GM23338 (cell line): ENCODE measurements at regions not wholly inside any gene's neighbourhood (a gene's known extent, or its start where the extent isn't known, plus 50 kb on each side); places are given as distances from the start of the nearest gene placed in this dataset.

ENCODE experiments used
- ATAC-seq: fragments of 200-7000 bp; cut with Tn5 transposase; 3 replicates; pipeline ENCODE4 v1.9.1; 2020
- DNase-seq: peaks from one replicate; pipeline ENCODE4 v3.0.0-alpha.2; 2015; ENCODE audit warnings: low spot score
- H2AFZ ChIP-seq: fragments of 200-600 bp; sonication (generic); 2 replicates; pipeline ENCODE4 v1.8.0; 2016; ENCODE audit warnings: antibody characterized with exemption, mild to moderate bottlenecking, moderate library complexity
- H3F3A ChIP-seq: fragments of 200-600 bp; sonication (generic); replicated peaks from 2 replicates; pipeline ENCODE4 v1.8.0; 2017; ENCODE audit warnings: antibody characterized with exemption, mixed run types, low read depth
- H3K27ac ChIP-seq: fragments of 200-600 bp; sonication (generic); 2 replicates; pipeline ENCODE4 v1.6.1; 2016; ENCODE audit warnings: low read depth
- H3K27me3 ChIP-seq: fragments of 200-600 bp; sonication (generic); 2 replicates; pipeline ENCODE4 v1.8.0; 2016; ENCODE audit warnings: mild to moderate bottlenecking, mixed run types, moderate library complexity; ENCODE audit not compliant: insufficient read depth
- H3K36me3 ChIP-seq: fragments of 200-600 bp; sonication (generic); 2 replicates; pipeline ENCODE4 v1.8.0; 2016; ENCODE audit warnings: mild to moderate bottlenecking; ENCODE audit not compliant: insufficient read depth
- H3K4me1 ChIP-seq: fragments of 200-600 bp; sonication (generic); 2 replicates; pipeline ENCODE4 v1.8.0; 2016; ENCODE audit warnings: mild to moderate bottlenecking, moderate library complexity; ENCODE audit not compliant: insufficient read depth
- H3K4me2 ChIP-seq: fragments of 200-600 bp; sonication (generic); 2 replicates; pipeline ENCODE4 v1.7.1; 2017; ENCODE audit warnings: mixed run types
- H3K4me3 ChIP-seq: fragments of 200-600 bp; sonication (generic); 2 replicates; pipeline ENCODE4 v1.6.1; 2016; ENCODE audit warnings: mixed run types
- H3K79me2 ChIP-seq: fragments of 200-600 bp; sonication (generic); replicated peaks from 2 replicates; pipeline ENCODE4 v1.8.0; 2017; ENCODE audit warnings: mild to moderate bottlenecking; ENCODE audit not compliant: insufficient read depth
- H3K9me2 ChIP-seq: fragments of 200-600 bp; sonication (generic); 2 replicates; pipeline ENCODE4 v1.8.0; 2017; ENCODE audit not compliant: insufficient read depth
- H4K20me1 ChIP-seq: fragments of 200-600 bp; sonication (generic); replicated peaks from 2 replicates; pipeline ENCODE4 v1.8.0; 2017; ENCODE audit warnings: mild to moderate bottlenecking; ENCODE audit not compliant: insufficient read depth
- H3K27ac Mint-ChIP-seq: 2 replicates; pipeline ENCODE4 v1.8.0; 2020; ENCODE audit warnings: inconsistent platforms, mild to moderate bottlenecking, moderate library complexity, mixed read lengths
- H3K27me3 Mint-ChIP-seq: 3 replicates; pipeline ENCODE4 v1.8.0; 2022; ENCODE audit warnings: low read depth, mild to moderate bottlenecking, moderate library complexity, mixed read lengths, inconsistent platforms; ENCODE audit not compliant: insufficient read depth, poor library complexity
- H3K36me3 Mint-ChIP-seq: 3 replicates; pipeline ENCODE4 v1.8.0; 2021; ENCODE audit warnings: low read depth, mild to moderate bottlenecking, inconsistent platforms, moderate library complexity, mixed read lengths
- H3K4me1 Mint-ChIP-seq: 3 replicates; pipeline ENCODE4 v1.8.0; 2020; ENCODE audit warnings: mild to moderate bottlenecking, inconsistent platforms, mixed read lengths
- H3K4me3 Mint-ChIP-seq: 3 replicates; pipeline ENCODE4 v1.8.0; 2021; ENCODE audit warnings: moderate library complexity, mild to moderate bottlenecking, inconsistent platforms, mixed read lengths
- H3K9me3 Mint-ChIP-seq: 3 replicates; pipeline ENCODE4 v1.8.0; 2020; ENCODE audit warnings: moderate library complexity, mild to moderate bottlenecking, inconsistent platforms, mixed read lengths
- CREB1 ChIP-seq: fragments of 250-450 bp; sonication (Bioruptor Pico); IDR thresholded peaks from 2 replicates; pipeline ENCODE4 v1.5.0; 2020; ENCODE audit warnings: low read depth, mild to moderate bottlenecking, moderate library complexity
- EZH2 ChIP-seq: fragments of 200-600 bp; sonication (generic); IDR thresholded peaks from one replicate; pipeline ENCODE4 v1.8.0; 2017; ENCODE audit warnings: antibody characterized with exemption, mild to moderate bottlenecking, low read depth; ENCODE audit not compliant: unreplicated experiment
- EZH2phosphoT487 ChIP-seq: fragments of 200-600 bp; sonication (generic); IDR thresholded peaks from one replicate; pipeline ENCODE4 v1.8.1; 2018; ENCODE audit warnings: antibody characterized with exemption; ENCODE audit not compliant: unreplicated experiment
- JUNB ChIP-seq: IDR thresholded peaks from one replicate; pipeline ENCODE4 v1.6.1; 2016; ENCODE audit warnings: antibody characterized with exemption; ENCODE audit not compliant: unreplicated experiment
- NANOG ChIP-seq: IDR thresholded peaks from 2 replicates; pipeline ENCODE4 v1.6.1; 2016; ENCODE audit warnings: antibody characterized with exemption, borderline replicate concordance
- POLR2AphosphoS5 ChIP-seq: IDR thresholded peaks from 2 replicates; pipeline ENCODE4 v1.6.1; 2016; ENCODE audit warnings: antibody characterized with exemption, low read depth
- STAT1 ChIP-seq: IDR thresholded peaks from one replicate; pipeline ENCODE4 v1.6.1; 2016; ENCODE audit warnings: antibody characterized with exemption; ENCODE audit not compliant: unreplicated experiment
- ZNF114 ChIP-seq: fragments of 250-450 bp; sonication (Bioruptor Pico); IDR thresholded peaks from 2 replicates; pipeline ENCODE4 v1.5.0; 2020; ENCODE audit warnings: mild to moderate bottlenecking, moderate library complexity
- ZNF331 ChIP-seq: fragments of 250-450 bp; sonication (Bioruptor Pico); IDR thresholded peaks from 2 replicates; pipeline ENCODE4 v1.5.0; 2020; ENCODE audit warnings: low read depth, mild to moderate bottlenecking, moderate library complexity
- TF ChIP-seq, protein P1 (sequence below): IDR thresholded peaks from one replicate; pipeline ENCODE4 v1.6.1; 2018; ENCODE audit warnings: antibody characterized with exemption; ENCODE audit not compliant: unreplicated experiment
- TF ChIP-seq, protein P2 (sequence below): IDR thresholded peaks from 2 replicates; pipeline ENCODE4 v1.6.1; 2016; ENCODE audit warnings: antibody characterized with exemption

DNA sequence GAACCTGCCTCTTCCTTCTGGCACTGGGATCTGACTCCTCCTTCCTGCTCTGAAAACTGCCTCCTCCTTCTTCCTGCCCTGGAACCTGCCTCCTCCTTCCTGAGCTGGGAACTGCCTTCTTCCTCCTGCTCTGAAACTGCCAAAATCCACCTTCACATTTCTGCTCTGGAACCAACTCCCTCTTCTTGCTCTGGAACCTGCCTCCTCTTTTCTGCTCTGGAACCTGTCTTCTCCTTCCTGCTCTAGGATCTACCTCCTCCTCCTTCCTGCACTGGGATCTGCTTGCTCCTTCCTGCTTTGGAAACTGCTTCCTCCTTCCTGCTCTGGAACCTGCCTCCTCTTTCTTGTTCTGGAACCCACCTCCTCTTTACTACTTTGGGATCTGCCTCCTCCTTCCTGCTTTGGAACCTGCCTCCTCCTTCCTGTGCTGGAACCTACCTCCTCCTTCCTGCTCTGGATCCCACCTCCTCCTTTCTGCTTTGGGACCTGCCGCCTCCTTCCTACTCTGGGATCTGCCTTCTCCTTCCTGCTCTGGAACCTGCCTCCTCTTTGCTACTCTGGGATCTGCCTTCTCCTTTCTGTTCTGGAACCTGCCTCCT is 315.5 kb downstream of the PRL start (continued):
- TF ChIP-seq, protein P1, sequence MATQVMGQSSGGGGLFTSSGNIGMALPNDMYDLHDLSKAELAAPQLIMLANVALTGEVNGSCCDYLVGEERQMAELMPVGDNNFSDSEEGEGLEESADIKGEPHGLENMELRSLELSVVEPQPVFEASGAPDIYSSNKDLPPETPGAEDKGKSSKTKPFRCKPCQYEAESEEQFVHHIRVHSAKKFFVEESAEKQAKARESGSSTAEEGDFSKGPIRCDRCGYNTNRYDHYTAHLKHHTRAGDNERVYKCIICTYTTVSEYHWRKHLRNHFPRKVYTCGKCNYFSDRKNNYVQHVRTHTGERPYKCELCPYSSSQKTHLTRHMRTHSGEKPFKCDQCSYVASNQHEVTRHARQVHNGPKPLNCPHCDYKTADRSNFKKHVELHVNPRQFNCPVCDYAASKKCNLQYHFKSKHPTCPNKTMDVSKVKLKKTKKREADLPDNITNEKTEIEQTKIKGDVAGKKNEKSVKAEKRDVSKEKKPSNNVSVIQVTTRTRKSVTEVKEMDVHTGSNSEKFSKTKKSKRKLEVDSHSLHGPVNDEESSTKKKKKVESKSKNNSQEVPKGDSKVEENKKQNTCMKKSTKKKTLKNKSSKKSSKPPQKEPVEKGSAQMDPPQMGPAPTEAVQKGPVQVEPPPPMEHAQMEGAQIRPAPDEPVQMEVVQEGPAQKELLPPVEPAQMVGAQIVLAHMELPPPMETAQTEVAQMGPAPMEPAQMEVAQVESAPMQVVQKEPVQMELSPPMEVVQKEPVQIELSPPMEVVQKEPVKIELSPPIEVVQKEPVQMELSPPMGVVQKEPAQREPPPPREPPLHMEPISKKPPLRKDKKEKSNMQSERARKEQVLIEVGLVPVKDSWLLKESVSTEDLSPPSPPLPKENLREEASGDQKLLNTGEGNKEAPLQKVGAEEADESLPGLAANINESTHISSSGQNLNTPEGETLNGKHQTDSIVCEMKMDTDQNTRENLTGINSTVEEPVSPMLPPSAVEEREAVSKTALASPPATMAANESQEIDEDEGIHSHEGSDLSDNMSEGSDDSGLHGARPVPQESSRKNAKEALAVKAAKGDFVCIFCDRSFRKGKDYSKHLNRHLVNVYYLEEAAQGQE: no peak
- TF ChIP-seq STAT1: no peak
- no peak for TF ChIP-seq NANOG
- no peak for TF ChIP-seq EZH2phosphoT487
- TF ChIP-seq POLR2AphosphoS5: no peak
- TF ChIP-seq ZNF114 (CRISPR knock-in tag): no peak
- TF ChIP-seq JUNB: no peak

DNA sequence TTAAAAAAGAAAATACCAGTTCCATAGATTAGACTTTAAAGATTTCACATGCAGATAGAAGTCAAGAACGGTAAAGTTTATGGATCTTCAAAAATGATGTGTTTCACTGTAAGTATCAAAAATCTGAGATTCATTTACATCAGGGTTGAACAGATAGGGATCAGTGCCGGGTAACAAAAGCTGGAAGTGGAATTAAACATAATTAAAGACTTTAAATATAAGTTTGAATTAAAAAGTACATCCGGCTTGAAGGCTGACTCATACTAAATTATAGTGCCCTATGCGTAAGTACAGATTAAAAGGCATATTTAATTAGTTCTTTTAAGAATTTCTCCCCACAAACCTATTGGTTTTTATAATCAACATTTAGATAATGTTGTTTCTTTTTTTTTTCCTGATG is 312.7 kb downstream of the PRL start:
- Histone ChIP-seq H3K4me1 (no peaks in the 10 kb centered on the region), H3K4me3 (no peak overlapping the region), H3K27me3 (peaks cover 11% of the 10 kb centered on the region; the same call in 1 of the 2 replicates), H3F3A (no peaks in the 10 kb centered on the region), H3K27ac (no peak overlapping the region), H4K20me1 (0 out of 2 replicates have a peak, but pooled peaks cover 4% of the 10 kb centered on the region), H3K9me2 (0 out of 2 replicates have a peak, but pooled peaks cover 6% of the 10 kb centered on the region), H2AFZ (no peak overlapping the region), H3K36me3 (no peaks in the 10 kb centered on the region; the same call in none of the 2 replicates), H3K79me2 (peaks cover 27% of the 10 kb centered on the region), H3K4me2 (no peak overlapping the region)
- peaks cover 46% of the 10 kb centered on the region for H3K36me3 Mint-ChIP-seq
- no peak for ATAC-seq
- no peak overlapping the region for H3K4me3 Mint-ChIP-seq
- H3K4me1 Mint-ChIP-seq: peaks cover 13% of the 10 kb centered on the region
- peaks cover 18% of the 10 kb centered on the region for H3K27me3 Mint-ChIP-seq
- no peak for DNase-seq
- H3K27ac Mint-ChIP-seq: no peak overlapping the region
- H3K9me3 Mint-ChIP-seq: peaks cover 25% of the 10 kb centered on the region
- TF ChIP-seq NANOG: no peak
- TF ChIP-seq, protein P1: no peak
- TF ChIP-seq, protein P2, sequence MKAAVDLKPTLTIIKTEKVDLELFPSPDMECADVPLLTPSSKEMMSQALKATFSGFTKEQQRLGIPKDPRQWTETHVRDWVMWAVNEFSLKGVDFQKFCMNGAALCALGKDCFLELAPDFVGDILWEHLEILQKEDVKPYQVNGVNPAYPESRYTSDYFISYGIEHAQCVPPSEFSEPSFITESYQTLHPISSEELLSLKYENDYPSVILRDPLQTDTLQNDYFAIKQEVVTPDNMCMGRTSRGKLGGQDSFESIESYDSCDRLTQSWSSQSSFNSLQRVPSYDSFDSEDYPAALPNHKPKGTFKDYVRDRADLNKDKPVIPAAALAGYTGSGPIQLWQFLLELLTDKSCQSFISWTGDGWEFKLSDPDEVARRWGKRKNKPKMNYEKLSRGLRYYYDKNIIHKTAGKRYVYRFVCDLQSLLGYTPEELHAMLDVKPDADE: no peak
- no peak for TF ChIP-seq ZNF331 (CRISPR knock-in tag)
- TF ChIP-seq EZH2: no peak
- no peak for TF ChIP-seq STAT1
- no peak for TF ChIP-seq ZNF114 (CRISPR knock-in tag)
- TF ChIP-seq CREB1 (CRISPR knock-in tag): no peak
